Epithelial cell of prostate (primary cell): ENCODE measurements at regions not wholly inside any gene's neighbourhood (a gene's known extent, or its start where the extent isn't known, plus 50 kb on each side); places are given as distances from the start of the nearest gene placed in this dataset.
"Not testable (repeated sequence)": the region's sequence is repeated elsewhere in the genome, so short reads cannot be mapped to it uniquely, and the experiment has no call there.

Experiments
- DNase-seq: peaks from one replicate; pipeline ENCODE4 v3.0.0-alpha.2; 2011; ENCODE audit warnings: low read depth, low spot score
- H3K27ac ChIP-seq: fragments of 450-650 bp; 2 replicates; pipeline ENCODE4 v1.5.1; 2017; ENCODE audit warnings: mild to moderate bottlenecking

GRCh38 chr4:166153548-166153947 is 280.5 kb downstream of the TLL1 start:
- no peak overlapping the region for H3K27ac ChIP-seq
- no peak for DNase-seq

GRCh38 chr4:166162327-166162726 is 289.3 kb downstream of the TLL1 start:
- DNase-seq: no peak
- no peak overlapping the region for H3K27ac ChIP-seq

GRCh38 chr4:166165829-166166420 is 292.9 kb downstream of the TLL1 start:
- DNase-seq: no peak

GRCh38 chr4:166169111-166169510 is 296.1 kb downstream of the TLL1 start:
- H3K27ac ChIP-seq: no peak overlapping the region
- no peak for DNase-seq

More at GRCh38 chr4:166165829-166166420, 292.9 kb downstream of the TLL1 start:
- no peak overlapping the region for H3K27ac ChIP-seq

- H3K27ac ChIP-seq: no peak overlapping the region
- no peak for DNase-seq
Observed at GRCh38 chr4:166172619-166173018, 299.6 kb downstream of the TLL1 start.

DNA sequence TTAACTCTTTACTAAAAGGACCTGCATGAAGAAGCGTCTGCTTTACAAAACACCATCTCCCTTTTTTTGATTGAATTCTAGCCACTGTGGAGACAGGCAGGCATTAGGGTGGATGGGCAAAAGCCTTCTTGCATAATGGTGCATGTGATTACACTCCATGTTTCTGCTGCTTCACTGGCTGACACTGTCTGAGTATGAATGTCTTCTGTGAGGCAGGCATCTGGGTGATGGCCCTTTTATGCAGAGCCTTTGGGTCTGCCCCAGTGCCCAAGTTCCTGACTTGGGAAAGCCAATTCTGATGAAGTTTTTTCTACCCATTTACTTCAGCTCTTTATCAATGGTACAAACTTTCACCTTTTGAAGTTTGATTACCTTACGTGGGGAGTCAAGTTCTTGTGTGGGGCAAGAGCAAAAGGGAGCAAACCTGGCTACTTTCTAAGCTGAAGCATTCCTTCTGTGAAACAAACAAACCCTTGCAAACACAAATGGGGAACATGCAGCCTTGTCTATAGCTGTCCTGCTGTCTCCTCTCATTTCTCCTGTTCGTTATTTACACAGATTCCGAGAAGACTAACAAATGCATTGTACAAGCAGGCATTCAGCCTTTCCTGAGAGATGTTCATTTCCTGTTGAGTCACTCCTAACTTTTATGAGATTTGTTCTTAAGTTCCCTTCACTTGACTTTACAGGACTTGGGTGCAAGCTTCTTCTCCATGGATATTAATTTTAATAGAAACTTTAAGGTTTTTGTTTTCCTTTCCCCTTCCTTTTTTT is 301.9 kb downstream of the TLL1 start:
- no peak overlapping the region for H3K27ac ChIP-seq
- peak; percentile 37 for DNase-seq

GRCh38 chr4:166182145-166182544 is 309.1 kb downstream of the TLL1 start:
- DNase-seq: no peak
- H3K27ac ChIP-seq: no peak overlapping the region

- DNase-seq: no peak
- no peak overlapping the region for H3K27ac ChIP-seq
Observed at GRCh38 chr4:166195101-166195500, 322.1 kb downstream of the TLL1 start.

GRCh38 chr4:166197166-166197565 is 324.1 kb downstream of the TLL1 start:
- peak; percentile 52 for DNase-seq
- H3K27ac ChIP-seq: no peak overlapping the region

GRCh38 chr4:166198041-166198440 is 325.0 kb downstream of the TLL1 start:
- no peak overlapping the region for H3K27ac ChIP-seq
- DNase-seq: no peak

DNA sequence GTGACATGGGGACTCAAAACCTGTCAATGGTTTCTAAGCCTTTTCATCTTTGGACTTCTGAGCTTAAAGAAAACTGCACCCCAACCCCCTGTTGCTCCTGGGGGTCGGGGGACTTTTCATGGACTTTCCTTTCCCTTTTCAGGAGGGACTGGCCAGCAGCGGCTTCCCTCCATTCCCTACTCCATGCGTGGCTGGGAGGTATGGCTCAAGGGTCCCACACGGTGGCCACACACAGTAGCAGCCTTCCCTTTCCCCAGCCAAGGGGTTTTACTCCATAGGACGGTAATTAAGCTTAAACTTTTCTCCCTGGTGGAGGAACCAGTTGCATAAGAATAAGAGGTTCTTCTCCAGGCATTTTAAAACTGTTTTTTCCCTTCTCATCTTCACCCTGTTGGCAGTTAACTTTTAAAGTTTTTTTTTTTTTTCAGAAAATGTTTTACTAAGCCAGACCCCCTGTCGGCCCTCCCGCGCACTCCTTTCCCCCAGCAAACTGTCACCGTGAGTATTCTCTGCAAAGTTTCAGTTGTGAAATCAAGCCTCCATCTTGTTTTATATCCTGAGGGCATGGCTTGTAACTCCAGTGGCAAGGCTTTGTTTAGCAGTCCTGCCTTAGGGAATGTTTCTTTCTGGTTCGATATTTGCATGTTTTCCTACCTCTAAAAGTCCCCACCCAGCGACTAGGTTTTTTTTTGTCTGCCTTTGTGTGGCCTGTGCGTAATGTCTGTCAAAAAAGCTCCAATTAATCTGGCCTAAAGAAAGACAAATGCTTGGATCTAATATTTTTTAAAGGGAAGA is 325.7 kb downstream of the TLL1 start:
- no peak for DNase-seq
- no peak overlapping the region for H3K27ac ChIP-seq

DNA sequence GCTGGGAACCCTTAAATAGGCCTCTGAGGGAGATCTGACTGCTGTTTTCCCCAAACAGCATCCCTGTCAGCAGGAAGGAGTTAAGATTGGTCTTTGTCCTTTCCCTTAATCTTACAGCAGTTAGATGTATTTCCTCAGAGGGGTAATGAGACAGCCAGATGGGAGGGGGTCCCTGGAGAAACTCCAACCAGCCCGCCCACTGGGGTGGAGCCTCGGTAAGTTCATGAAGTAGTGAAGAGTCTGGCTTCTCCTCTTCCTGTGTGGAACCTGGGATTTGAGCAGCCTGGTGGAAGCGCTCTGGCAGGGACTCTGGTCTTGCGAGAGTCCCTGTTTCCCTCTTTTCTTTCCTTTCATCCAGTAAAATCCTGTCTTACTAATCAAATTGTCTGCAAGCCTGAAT is 330.0 kb downstream of the TLL1 start:
- no peak overlapping the region for H3K27ac ChIP-seq
- no peak for DNase-seq

DNA sequence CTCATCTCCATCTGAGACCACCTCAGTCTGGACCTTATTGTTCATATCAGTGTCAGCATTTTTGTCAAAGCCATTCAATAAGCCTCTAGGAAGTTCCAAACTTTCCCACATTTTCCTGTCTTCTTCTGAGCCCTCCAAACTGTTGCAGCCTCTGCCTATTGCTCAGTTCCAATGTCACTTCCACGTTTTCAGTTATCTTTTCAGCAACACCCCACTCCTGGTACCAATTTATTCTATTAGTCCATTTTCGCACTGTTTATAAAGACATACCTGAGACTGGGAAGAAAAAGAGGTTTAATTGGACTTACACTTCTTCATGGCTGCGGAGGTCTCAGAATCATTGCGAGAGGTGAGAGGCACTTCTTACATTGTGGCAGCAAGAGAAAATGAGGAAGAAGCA is 339.3 kb downstream of the TLL1 start:
- DNase-seq, H3K27ac ChIP-seq: not testable (repeated sequence)

DNA sequence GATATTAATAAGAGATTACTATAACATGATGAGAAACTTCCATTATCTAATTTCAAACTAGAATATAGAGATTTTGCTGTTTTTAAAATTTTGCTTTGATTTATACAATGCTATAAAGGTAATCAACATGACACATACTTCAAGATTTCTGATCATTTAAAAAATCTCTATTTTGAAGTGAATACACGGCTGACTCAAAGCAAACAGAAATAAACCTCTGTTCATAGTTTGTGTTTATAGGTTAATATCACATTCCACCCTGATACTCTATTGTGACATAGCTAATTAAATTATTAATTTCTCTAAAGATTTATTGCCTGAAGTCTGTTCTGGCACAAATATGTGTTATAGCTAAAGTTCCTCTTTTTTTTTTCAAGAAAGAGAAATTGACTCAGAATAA is 349.2 kb downstream of the TLL1 start:
- no peak for DNase-seq
- no peak overlapping the region for H3K27ac ChIP-seq

GRCh38 chr4:166228112-166228511 is 355.1 kb downstream of the TLL1 start:
- no peak overlapping the region for H3K27ac ChIP-seq
- no peak for DNase-seq

DNA sequence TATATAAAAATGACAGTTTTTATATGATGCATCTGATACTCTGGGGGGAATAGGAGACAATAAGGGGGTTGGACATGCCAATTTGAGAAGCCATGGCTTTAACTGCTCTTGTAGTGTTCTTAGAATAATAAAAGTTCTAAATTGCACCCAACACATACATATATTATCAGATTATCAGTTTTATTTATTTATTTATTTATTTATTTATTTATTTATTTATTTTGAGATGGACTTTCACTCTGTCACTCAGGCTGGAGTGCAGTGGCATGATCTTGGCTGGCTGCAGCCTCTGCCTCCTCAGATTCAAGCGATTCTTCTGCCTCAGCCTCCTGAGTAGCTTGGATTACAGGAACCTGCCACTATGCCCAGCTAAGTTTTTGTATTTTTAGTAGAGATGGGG is 356.8 kb downstream of the TLL1 start:
- DNase-seq: no peak
- no peak overlapping the region for H3K27ac ChIP-seq

- DNase-seq: no peak
- no peak overlapping the region for H3K27ac ChIP-seq
Observed at GRCh38 chr4:166230841-166231240, 357.8 kb downstream of the TLL1 start.

GRCh38 chr4:166239354-166239753 is 366.3 kb downstream of the TLL1 start:
- no peak overlapping the region for H3K27ac ChIP-seq
- no peak for DNase-seq

DNA sequence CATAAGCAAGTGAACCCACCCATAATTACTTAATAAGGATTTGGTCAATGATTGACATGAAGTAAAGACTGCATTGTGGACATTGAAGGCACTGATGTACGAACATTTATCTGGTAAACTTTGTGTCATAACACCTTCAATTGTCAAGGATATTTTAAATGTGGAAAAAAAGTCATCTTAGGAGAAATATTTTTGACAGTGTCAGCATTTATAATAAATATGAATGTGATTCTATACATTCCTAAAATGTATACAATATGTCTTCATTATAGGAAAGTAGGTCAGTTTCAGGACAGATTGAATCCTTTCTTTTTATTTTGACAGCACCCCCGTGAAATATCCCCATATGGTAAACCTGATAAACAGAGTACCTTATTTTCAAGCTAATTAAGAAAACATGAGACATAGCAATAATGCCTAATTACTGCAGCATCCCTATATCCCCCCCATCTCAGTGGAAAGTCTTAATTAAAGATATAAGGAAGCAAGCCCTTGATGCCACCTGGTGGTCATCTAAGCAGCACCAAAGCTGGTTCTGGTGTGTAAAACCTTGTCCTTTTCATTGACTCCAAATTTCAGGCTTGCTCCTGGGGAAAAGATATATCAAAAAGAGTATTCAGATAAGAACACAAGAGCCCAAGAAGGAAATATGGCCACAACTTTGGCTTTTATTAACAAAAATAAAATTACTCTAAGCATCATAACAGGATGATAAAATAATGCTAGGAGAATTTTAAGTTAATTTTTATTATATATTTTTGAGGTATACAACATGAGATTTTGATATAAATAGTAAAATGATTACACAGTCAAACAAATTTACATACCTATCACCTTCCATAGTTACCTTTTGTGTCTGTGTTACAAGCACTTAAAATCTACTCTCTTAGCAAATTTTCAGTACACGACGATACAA is 379.7 kb downstream of the TLL1 start:
- DNase-seq: no peak
- H3K27ac ChIP-seq: no peak overlapping the region

DNA sequence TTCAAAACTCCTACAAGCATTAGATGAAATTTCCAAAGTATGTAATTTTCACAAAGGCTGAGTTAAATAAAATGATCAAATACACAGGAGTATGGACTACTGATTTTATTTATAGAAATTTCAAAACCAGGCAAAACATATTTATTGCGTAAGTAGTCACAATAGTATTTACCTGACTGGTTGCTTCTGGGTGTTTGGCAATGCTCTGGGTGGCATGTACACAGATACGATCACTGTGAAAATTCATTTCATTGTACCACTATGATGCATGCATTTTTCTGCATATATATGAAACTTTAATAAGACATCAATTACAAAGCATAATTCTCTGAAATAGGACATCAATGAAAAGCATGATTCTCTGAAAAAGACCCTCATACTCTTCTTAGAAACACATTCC is 384.2 kb downstream of the TLL1 start:
- no peak for DNase-seq

More for the DNA sequence above, 384.2 kb downstream of the TLL1 start:
- H3K27ac ChIP-seq: no peak overlapping the region
